DMS53 (cell line): ENCODE measurements at regions not wholly inside any gene's neighbourhood (a gene's known extent, or its start where the extent isn't known, plus 50 kb on each side); places are given as distances from the start of the nearest gene placed in this dataset.
"Not testable (repeated sequence)": the region's sequence is repeated elsewhere in the genome, so short reads cannot be mapped to it uniquely, and the experiment has no call there.

Experiments used
- DNase-seq: peaks from one replicate; lab custom pipeline; 2025; lab: John Stamatoyannopoulos, UW

GRCh38 chr2:111424176-111424575 lies 303.5 kb downstream of the BCL2L11 start:
- DNase-seq: not testable (repeated sequence)

- DNase-seq: not testable (repeated sequence)
Measured at GRCh38 chr2:111424851-111425309, 304.2 kb downstream of the BCL2L11 start.

GRCh38 chr2:111425789-111426201 lies 305.1 kb downstream of the BCL2L11 start:
- not testable (repeated sequence) for DNase-seq

GRCh38 chr2:111427346-111427745 lies 306.6 kb downstream of the BCL2L11 start:
- DNase-seq: not testable (repeated sequence)

- not testable (repeated sequence) for DNase-seq
Measured at GRCh38 chr2:111428915-111429314, 308.2 kb downstream of the BCL2L11 start.

- not testable (repeated sequence) for DNase-seq
Measured at GRCh38 chr2:111429353-111429752, 308.6 kb downstream of the BCL2L11 start.

- not testable (repeated sequence) for DNase-seq
Measured at GRCh38 chr2:111430817-111431661, 310.3 kb downstream of the BCL2L11 start.

GRCh38 chr2:111432423-111432822 lies 311.7 kb downstream of the BCL2L11 start:
- DNase-seq: not testable (repeated sequence)

- not testable (repeated sequence) for DNase-seq
Measured at GRCh38 chr2:111432916-111433499, 312.3 kb downstream of the BCL2L11 start.

GRCh38 chr2:111433892-111434607 lies 313.3 kb downstream of the BCL2L11 start:
- DNase-seq: not testable (repeated sequence)

GRCh38 chr2:111434608-111434939 lies 313.9 kb downstream of the BCL2L11 start:
- DNase-seq: not testable (repeated sequence)

GRCh38 chr2:111435553-111436310 lies 315.0 kb downstream of the BCL2L11 start:
- not testable (repeated sequence) for DNase-seq

GRCh38 chr2:111436411-111436810 lies 315.7 kb downstream of the BCL2L11 start:
- not testable (repeated sequence) for DNase-seq

- DNase-seq: not testable (repeated sequence)
Measured at GRCh38 chr2:111437288-111437990, 316.7 kb downstream of the BCL2L11 start.

- DNase-seq: not testable (repeated sequence)
Measured at GRCh38 chr2:111438161-111438560, 317.4 kb downstream of the BCL2L11 start.

GRCh38 chr2:111439237-111439636 lies 318.5 kb downstream of the BCL2L11 start:
- not testable (repeated sequence) for DNase-seq

GRCh38 chr2:111441614-111442013 lies 320.9 kb downstream of the BCL2L11 start:
- DNase-seq: not testable (repeated sequence)

GRCh38 chr2:111442767-111443454 lies 322.2 kb downstream of the BCL2L11 start:
- DNase-seq: not testable (repeated sequence)

- DNase-seq: not testable (repeated sequence)
Measured at GRCh38 chr2:111444516-111444915, 323.8 kb downstream of the BCL2L11 start.

GRCh38 chr2:111445191-111445929 lies 324.6 kb downstream of the BCL2L11 start:
- not testable (repeated sequence) for DNase-seq
